Hepatocyte (in vitro differentiated cells): ENCODE measurements at regions not wholly inside any gene's neighbourhood (a gene's known extent, or its start where the extent isn't known, plus 50 kb on each side); places are given as distances from the start of the nearest gene placed in this dataset.

ENCODE experiments used
- DNase-seq: peaks from one replicate; pipeline ENCODE4 v3.0.0-alpha.2; 2016; ENCODE audit warnings: low spot score
- H2AFZ ChIP-seq: fragments of 200-600 bp; sonication (generic); 2 replicates; pipeline ENCODE4 v1.6.0; 2016; ENCODE audit warnings: antibody characterized with exemption, mild to moderate bottlenecking
- H3K27ac ChIP-seq: fragments of 200-600 bp; sonication (generic); 2 replicates; pipeline ENCODE4 v1.5.1; 2016; ENCODE audit warnings: mild to moderate bottlenecking
- H3K27me3 ChIP-seq: fragments of 200-600 bp; sonication (generic); 2 replicates; pipeline ENCODE4 v1.6.1; 2016
- H3K36me3 ChIP-seq: fragments of 200-600 bp; sonication (generic); replicated peaks from 2 replicates; pipeline ENCODE4 v1.5.1; 2016; ENCODE audit warnings: low read depth; ENCODE audit not compliant: insufficient read depth
- H3K4me1 ChIP-seq: fragments of 200-600 bp; sonication (generic); 2 replicates; pipeline ENCODE4 v1.5.1; 2016; ENCODE audit warnings: mild to moderate bottlenecking, moderate library complexity; ENCODE audit not compliant: insufficient read depth
- H3K4me2 ChIP-seq: fragments of 200-600 bp; sonication (generic); 2 replicates; pipeline ENCODE4 v1.6.0; 2016
- H3K4me3 ChIP-seq: fragments of 200-600 bp; sonication (generic); 2 replicates; pipeline ENCODE4 v1.5.1; 2016; ENCODE audit warnings: mild to moderate bottlenecking
- H3K79me2 ChIP-seq: fragments of 200-600 bp; sonication (generic); 2 replicates; pipeline ENCODE4 v1.6.0; 2017; ENCODE audit warnings: mild to moderate bottlenecking
- H3K9me2 ChIP-seq: fragments of 200-600 bp; sonication (generic); replicated peaks from 2 replicates; pipeline ENCODE4 v1.6.0; 2017; ENCODE audit warnings: mild to moderate bottlenecking; ENCODE audit not compliant: insufficient read depth
- H3K9me3 ChIP-seq: fragments of 200-600 bp; sonication (generic); 2 replicates; pipeline ENCODE4 v1.5.1; 2016; ENCODE audit warnings: low read depth, mild to moderate bottlenecking
- H4K20me1 ChIP-seq: fragments of 200-600 bp; sonication (generic); 2 replicates; pipeline ENCODE4 v1.6.0; 2016; ENCODE audit warnings: mild to moderate bottlenecking; ENCODE audit not compliant: insufficient read depth, poor library complexity, severe bottlenecking
- CTCF ChIP-seq: fragments of 200-600 bp; sonication (generic); IDR thresholded peaks from 2 replicates; pipeline ENCODE4 v1.5.1; 2016; ENCODE audit warnings: antibody characterized with exemption, mild to moderate bottlenecking; ENCODE audit not compliant: poor library complexity
- EZH2 ChIP-seq: fragments of 200-600 bp; sonication (generic); IDR thresholded peaks from 2 replicates; pipeline ENCODE4 v1.6.1; 2016; ENCODE audit warnings: antibody characterized with exemption, mild to moderate bottlenecking, borderline replicate concordance
- EZH2phosphoT487 ChIP-seq: fragments of 200-600 bp; sonication (generic); IDR thresholded peaks from one replicate; pipeline ENCODE4 v1.6.1; 2018; ENCODE audit warnings: antibody characterized with exemption, mild to moderate bottlenecking, low read depth, moderate library complexity; ENCODE audit not compliant: unreplicated experiment, severe bottlenecking
- WGBS: methylation state at CpG from one replicate; pipeline ENCODE4 v1.1.6; 2016; ENCODE audit warnings: low lambda C conversion rate; ENCODE audit errors: missing lambda C conversion rate; 5-methylcytosine and 5-hydroxymethylcytosine counted together

- TF ChIP-seq EZH2phosphoT487, result no peak
- no peak for TF ChIP-seq CTCF
- TF ChIP-seq EZH2, result no peak
- H3K4me3 ChIP-seq, result no peak overlapping the region
- no peak overlapping the region for H3K4me2 ChIP-seq
- H2AFZ ChIP-seq, result no peak overlapping the region
- no peaks in the 10 kb centered on the region for H4K20me1 ChIP-seq
- H3K79me2 ChIP-seq, result no peaks in the 10 kb centered on the region
- no peaks in the 10 kb centered on the region for H3K9me2 ChIP-seq
- H3K9me3 ChIP-seq, result no peaks in the 10 kb centered on the region
- H3K4me1 ChIP-seq, result no peaks in the 10 kb centered on the region
- H3K36me3 ChIP-seq, result no peaks in the 10 kb centered on the region
- no peaks in the 10 kb centered on the region for H3K27me3 ChIP-seq
- WGBS, result 52% methylated on average over 2 of the region's 2 CpGs
- H3K27ac ChIP-seq, result no peak overlapping the region
- no peak for DNase-seq
These were observed 254.7 kb upstream of the FIGN start for GRCh38 chr2:163990541-163990940.

GRCh38 chr2:163990101-163990500, 254.3 kb upstream of the FIGN start:
- Histone ChIP-seq H3K27ac (no peak overlapping the region), H3K4me3 (no peak overlapping the region), H3K36me3 (no peaks in the 10 kb centered on the region), H2AFZ (no peak overlapping the region), H3K79me2 (no peaks in the 10 kb centered on the region), H4K20me1 (no peaks in the 10 kb centered on the region), H3K9me2 (no peaks in the 10 kb centered on the region), H3K9me3 (no peaks in the 10 kb centered on the region), H3K4me2 (no peak overlapping the region), H3K27me3 (no peaks in the 10 kb centered on the region), H3K4me1 (no peaks in the 10 kb centered on the region)
- no peak for DNase-seq
- no peak for TF ChIP-seq CTCF
- no peak for TF ChIP-seq EZH2
- no peak for TF ChIP-seq EZH2phosphoT487
- WGBS, result 77% methylated on average over 4 of the region's 4 CpGs

DNA sequence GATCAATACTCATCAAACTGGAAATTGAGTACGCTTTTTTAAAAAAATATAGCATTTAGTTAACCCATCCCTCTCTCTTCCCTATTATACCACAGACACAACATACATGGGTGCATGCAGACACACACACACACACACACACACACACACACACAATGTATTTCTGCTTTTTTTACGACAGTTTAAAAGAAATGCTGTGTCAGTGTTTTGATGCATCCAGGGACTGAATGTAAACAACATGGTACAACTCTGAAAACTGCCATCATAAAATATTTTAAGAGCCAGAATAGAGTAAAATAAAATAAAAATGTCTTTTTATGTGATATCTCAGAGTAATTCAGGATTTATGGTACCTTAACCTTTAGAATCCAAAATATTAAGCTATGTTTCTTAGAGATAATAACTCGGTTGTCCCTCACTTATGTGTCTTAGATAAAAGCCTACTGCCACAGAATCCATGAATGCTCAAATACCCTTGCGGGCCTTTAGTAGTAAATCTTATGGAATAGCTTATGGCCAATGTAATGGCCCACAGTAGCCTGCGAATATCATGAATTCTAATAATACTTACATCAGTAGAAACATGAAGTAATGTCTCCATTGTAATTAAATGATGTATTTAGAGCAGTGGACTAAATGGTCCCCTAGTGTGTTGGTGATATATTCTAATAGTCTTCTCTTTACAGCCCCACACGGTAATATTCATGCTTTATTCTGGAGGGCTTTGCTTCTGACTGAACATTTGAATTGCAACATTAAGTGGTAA, 251.6 kb upstream of the FIGN start:
- H3K4me2 ChIP-seq, result no peak overlapping the region
- no peaks in the 10 kb centered on the region for H3K9me2 ChIP-seq
- H2AFZ ChIP-seq, result no peak overlapping the region
- no peak overlapping the region for H3K27ac ChIP-seq
- no peaks in the 10 kb centered on the region for H3K36me3 ChIP-seq
- 87% methylated on average over 6 of the region's 6 CpGs for WGBS
- H4K20me1 ChIP-seq, result no peaks in the 10 kb centered on the region
- no peak for DNase-seq
- no peak overlapping the region for H3K4me3 ChIP-seq
- H3K4me1 ChIP-seq, result no peaks in the 10 kb centered on the region
- no peaks in the 10 kb centered on the region for H3K9me3 ChIP-seq
- no peaks in the 10 kb centered on the region for H3K79me2 ChIP-seq
- TF ChIP-seq EZH2phosphoT487, result no peak
- no peak for TF ChIP-seq EZH2
- TF ChIP-seq CTCF, result no peak
- no peaks in the 10 kb centered on the region for H3K27me3 ChIP-seq
